Middle frontal gyrus (tissue), 1 donor: ENCODE measurements at regions not wholly inside any gene's neighbourhood (a gene's known extent, or its start where the extent isn't known, plus 50 kb on each side); places are given as distances from the start of the nearest gene placed in this dataset.
"Not testable (repeated sequence)": the region's sequence is repeated elsewhere in the genome, so short reads cannot be mapped to it uniquely, and the experiment has no call there.

Source experiments
- DNase-seq: peaks from one replicate; pipeline ENCODE4 v3.0.0-alpha.2; 2015; ENCODE audit warnings: low spot score; ENCODE audit errors: extremely low spot score

- no peak for DNase-seq
These were observed 1602.7 kb upstream of the SLC39A10 start for GRCh38 chr2:194054313-194054712.

DNA sequence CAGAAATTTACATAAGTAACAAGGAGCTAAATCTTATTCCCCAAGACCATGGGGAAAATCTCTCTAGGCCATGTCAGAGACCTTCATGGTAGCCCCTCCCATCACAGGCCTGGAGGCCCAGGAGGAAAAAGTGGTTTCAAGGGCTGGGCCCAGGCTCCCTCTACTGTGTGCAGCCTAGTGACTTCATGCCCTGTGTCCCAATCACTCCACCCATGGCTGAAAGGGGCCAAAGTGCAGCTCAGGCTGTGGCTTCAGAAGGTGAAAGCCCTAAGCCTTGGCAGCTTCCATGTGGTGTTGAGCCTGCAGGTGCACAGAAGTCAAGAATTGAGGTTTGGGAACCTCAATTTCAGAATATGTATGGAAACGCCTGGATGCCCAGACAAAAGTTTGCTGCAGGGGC, 1612.7 kb upstream of the SLC39A10 start:
- DNase-seq = no peak

DNA sequence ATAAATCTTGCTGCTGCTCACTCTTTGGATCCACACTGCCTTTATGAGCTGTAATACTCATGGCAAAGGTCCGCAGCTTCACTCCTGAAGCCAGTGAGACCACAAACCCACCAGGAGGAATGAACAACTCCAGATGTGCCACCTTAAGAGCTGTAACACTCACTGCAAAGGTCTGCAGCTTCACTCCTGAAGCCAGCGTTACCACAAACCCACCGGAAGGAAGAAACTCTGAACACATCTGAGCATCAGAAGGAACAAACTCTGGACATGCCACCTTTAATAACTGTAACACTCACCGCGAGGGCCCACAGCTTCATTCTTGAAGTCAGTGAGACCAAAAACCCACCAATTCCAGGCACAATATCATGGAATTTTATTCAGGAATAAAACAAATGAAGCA, 1635.9 kb upstream of the SLC39A10 start:
- DNase-seq = not testable (repeated sequence)

DNA sequence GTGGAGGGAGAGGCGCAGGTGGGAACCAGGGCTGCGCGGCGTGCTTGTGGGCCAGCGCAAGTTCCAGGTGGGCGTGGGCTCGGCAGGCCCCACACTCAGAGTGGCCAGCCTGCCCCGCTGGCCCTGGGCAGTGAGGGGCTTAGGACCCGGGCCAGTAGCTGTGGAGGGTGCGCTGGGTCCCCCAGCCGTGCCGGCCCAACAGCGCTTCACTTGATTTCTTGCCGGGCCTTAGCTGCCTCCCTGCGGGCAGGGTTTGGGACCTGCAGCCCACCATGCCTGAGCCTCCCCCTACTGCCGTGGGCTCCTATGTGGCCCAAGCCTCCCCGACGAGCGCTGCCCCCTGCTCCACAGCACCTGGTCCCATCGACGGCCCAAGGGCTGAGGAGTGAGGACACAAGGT, 1636.9 kb upstream of the SLC39A10 start:
- no peak for DNase-seq

DNA sequence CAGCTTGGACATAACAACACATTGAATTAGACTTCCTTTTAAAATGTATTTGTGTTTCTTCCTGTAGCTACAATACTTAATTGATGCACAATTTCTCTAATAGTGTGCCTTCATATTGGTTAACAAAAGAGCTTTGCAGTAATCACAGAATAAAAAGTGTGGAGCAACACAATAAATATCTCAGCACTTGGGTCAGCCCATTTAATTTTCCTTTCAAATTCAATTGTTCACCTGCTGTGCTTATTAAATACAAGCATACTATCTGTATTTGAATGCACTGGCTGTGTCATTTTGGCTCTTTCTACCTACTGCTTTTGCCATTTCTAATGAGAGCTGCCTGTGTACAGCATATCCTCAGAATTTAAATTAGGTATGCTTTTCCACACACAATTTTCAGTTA, 1641.3 kb upstream of the SLC39A10 start:
- DNase-seq = no peak

DNA sequence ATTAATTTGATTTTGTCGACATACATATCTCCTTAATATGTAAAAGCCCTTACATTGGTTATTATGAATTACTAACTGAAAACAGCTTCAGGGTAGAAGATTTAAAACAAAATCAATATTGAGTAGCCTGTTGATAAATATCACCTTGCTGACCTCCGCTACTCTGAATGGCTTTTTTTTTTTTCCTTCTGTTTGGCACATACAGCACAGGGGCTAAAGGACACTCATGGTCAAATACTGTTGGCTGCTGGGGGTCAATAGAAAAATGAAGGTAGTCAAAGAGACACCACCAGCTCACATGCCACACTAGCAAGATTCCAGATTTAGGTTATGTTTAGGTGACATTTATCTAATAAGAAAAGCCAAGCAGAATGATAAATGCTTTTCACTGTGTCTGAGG, 1642.4 kb upstream of the SLC39A10 start:
- DNase-seq = no peak

- no peak for DNase-seq
These were observed 1652.3 kb upstream of the SLC39A10 start for GRCh38 chr2:194004590-194005206.

GRCh38 chr2:194003911-194004310, 1653.1 kb upstream of the SLC39A10 start:
- DNase-seq = no peak

DNA sequence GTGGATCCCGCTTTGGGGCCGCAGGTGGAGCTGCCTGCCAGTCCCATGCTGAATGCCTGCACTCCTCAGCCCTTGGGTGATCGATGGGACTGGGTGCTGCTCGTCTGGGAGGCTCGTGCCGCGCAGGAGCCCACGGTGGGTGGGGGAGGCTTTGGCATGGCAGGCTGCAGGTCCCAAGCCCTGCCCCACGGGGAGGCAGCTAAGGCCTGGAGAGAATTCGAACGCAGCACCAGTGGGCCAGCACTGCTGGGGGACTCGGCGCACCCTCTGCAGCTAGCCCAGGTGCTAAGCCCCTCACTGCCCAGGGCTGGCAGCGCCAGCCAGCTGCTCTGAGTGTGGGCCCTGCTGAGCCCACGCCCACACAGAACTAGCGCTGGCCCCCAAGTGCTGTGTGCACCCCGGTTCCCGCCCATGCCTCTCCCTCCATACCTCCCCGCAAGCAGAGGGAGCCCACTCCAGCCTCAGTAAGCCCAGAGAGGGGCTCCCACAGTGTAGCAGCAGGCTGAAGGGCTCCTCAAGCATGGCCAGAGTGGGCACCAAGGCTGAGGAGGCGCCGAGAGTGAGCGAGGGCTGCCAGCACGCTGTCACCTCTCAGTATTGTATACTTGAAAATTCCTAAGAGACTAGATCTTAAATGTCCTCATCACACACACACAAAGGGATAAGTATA, 1654.2 kb upstream of the SLC39A10 start:
- no peak for DNase-seq

GRCh38 chr2:193990868-193991267, 1666.2 kb upstream of the SLC39A10 start:
- no peak for DNase-seq

GRCh38 chr2:193989645-193990044, 1667.4 kb upstream of the SLC39A10 start:
- DNase-seq = no peak

DNA sequence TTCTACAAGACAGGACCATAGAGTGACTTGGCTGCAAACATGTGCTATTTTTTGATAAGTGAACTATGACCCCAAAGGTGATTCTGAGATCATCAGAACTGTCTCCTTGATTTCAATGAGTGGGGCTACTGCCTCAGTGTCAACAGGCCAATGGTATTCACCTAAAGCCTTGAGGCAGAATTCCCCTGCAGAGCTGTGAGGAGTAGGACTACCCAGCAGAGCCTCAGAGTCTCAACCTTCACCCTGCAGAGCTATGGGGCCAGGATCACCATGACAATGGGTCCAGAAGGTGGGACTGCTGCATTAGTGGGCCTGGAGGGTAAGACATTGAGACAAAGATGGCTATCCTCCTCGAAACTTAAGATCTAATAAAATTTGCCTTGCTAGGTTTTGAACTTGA, 1668.2 kb upstream of the SLC39A10 start:
- no peak for DNase-seq

DNA sequence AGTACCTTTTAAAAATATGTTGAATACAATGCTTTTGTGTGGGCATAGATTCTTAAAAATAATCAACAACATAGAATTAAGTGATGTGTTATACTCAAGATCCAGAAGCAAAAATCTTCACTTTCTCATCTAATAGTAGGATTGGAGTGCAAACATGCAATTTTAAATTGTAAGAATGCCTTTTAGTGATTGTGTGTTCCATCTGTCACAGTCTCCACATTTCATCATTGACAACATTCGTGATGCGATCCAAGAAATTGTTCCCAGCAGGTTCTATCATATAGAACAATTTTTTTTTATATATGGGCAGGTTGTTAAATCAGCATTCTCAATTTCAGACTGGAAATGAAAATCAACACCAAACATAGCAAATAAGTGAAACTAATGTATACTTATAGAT, 1671.8 kb upstream of the SLC39A10 start:
- DNase-seq = no peak

DNA sequence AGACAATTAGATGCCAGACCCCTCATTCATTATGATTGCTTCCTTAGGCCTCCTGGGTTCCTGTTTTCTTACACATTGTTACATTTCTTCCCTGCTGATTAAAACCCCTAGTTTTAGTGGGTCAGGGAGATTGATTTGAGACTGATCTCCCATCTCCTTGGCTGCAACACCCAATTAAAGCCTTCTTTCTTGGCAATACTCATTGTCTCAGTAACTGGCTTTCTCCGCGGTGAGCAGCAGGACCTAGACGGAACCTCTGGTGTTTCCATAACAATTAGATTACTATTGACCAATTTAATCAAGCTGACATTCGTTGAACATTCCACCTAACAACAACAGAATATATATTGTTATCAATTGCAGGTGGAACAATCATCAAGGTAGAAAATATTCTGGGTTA, 1676.4 kb upstream of the SLC39A10 start:
- no peak for DNase-seq

- DNase-seq = no peak
These were observed 1683.2 kb upstream of the SLC39A10 start for GRCh38 chr2:193973781-193974180.

DNA sequence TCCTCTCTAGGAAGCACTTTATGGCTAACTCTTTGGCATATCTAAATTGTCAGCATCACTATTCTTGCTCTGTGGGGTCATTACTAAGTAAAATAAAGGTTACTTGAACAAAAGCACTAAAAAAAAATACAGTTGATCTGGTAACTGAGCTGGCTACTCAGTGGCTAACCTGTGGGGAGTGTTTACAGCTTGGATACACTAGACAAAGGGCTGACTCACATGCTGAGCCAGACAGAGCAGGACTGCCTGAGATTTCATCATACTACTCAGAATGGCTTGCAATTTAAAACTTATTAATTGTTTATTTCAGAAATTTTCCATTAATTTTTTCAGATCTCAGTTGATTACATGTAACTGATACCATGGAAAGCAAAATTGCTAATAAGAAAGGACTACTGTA, 1690.4 kb upstream of the SLC39A10 start:
- no peak for DNase-seq

GRCh38 chr2:193965263-193965662, 1691.8 kb upstream of the SLC39A10 start:
- no peak for DNase-seq

DNA sequence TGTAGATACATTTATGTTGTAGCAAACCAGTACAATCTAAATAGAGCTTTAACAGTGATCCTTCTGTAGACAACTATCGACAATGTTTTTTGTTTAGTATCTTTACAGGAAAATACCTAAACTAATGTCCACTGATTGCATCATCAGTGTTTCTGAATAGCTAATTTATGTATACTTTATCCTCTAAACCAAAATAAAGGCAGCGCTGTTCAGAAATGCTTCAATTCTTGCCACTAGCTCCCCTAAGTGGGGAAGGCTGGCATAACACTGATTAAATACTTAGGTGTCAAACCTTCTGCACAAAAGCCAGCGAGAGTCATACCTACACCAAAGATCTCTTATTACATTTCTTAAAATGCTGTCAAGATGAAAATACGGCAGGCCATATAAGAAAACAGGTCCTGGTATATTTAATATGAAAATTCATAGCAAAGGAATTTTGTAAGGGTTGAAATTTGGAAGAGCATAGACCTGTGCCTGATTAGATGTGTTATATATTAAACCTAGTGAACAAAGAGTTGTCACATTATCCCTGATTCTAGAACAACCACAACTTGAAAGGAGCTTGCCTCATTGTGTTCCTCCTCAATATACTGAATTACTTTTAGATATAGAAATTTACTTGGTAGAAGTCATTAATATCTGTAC, 1693.4 kb upstream of the SLC39A10 start:
- no peak for DNase-seq

- no peak for DNase-seq
These were observed 1710.2 kb upstream of the SLC39A10 start for GRCh38 chr2:193946806-193947205.

- DNase-seq = no peak
These were observed 1713.5 kb upstream of the SLC39A10 start for GRCh38 chr2:193943406-193943960.

DNA sequence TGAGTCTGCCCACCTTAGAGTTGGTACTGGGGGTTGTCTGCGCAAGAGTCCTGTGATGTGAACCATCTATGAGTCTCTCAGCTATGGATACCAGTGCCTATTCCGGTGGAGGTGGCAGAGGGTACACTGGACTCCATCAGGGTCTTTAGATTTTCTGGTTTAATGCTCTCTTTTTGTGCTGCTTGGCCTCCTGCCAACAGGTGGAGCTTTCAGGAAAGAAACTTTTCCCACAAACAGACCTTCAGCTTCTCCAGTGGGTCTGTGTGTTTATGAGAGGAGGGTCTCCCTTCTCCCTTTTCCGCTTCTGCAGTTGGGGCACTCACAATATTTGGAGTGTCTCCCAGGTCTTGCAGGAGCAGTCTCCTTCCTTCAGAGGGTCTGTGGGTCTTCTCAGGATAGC, 1721.9 kb upstream of the SLC39A10 start:
- DNase-seq = no peak

DNA sequence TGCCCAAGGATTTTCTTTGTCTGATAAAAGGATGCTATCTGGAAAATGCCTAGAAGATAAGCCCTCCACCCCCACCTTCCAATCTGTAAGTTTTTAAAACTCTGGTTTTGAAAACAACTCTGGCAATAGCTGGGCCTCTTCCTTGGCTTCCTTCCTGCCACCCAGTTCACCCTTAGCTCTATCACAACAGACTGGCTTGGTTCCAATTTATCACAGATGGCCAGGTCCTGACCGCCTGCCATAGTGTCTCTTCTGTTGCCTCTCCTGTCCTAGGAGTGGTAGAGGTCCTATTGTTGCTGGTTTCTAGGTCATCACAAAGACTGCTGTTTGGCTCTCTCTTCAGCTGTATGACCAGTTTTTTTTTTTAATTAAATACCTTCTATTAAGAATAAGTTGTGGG, 1727.9 kb upstream of the SLC39A10 start:
- DNase-seq = no peak

GRCh38 chr2:193907561-193907960, 1712.8 kb upstream of the TMEFF2 start:
- DNase-seq = peak; percentile 16
